GM12874 (cell line): ENCODE measurements at regions not wholly inside any gene's neighbourhood (a gene's known extent, or its start where the extent isn't known, plus 50 kb on each side); places are given as distances from the start of the nearest gene placed in this dataset.

ENCODE experiments used
- TF ChIP-seq, protein P1 (sequence below): IDR thresholded peaks from 2 replicates; pipeline ENCODE4 v1.5.1; 2011; ENCODE audit warnings: low read depth, mild to moderate bottlenecking, control low read depth, low read length, moderate library complexity; ENCODE audit not compliant: insufficient read depth

DNA sequence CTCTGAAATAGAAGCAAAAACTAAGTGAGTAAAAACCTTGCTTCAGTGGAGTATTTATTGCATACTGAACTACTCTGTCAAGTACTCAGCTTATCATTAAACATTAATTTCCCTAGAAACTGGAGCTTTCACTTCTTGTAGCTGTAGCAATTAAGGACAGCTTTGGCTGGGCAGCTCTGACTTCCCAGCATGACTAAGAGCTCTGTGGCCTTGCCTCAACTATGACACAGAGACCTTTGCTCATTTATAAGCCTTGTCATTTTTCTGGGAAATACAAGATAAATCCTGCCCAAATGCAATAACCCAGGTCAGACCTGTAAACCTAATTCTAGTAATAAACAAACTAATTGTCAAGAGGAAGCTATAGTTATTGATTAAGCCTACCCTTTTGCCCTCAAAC, 65.4 kb upstream of the STK32A start:
- TF ChIP-seq, protein P1, sequence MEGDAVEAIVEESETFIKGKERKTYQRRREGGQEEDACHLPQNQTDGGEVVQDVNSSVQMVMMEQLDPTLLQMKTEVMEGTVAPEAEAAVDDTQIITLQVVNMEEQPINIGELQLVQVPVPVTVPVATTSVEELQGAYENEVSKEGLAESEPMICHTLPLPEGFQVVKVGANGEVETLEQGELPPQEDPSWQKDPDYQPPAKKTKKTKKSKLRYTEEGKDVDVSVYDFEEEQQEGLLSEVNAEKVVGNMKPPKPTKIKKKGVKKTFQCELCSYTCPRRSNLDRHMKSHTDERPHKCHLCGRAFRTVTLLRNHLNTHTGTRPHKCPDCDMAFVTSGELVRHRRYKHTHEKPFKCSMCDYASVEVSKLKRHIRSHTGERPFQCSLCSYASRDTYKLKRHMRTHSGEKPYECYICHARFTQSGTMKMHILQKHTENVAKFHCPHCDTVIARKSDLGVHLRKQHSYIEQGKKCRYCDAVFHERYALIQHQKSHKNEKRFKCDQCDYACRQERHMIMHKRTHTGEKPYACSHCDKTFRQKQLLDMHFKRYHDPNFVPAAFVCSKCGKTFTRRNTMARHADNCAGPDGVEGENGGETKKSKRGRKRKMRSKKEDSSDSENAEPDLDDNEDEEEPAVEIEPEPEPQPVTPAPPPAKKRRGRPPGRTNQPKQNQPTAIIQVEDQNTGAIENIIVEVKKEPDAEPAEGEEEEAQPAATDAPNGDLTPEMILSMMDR = no peak

DNA sequence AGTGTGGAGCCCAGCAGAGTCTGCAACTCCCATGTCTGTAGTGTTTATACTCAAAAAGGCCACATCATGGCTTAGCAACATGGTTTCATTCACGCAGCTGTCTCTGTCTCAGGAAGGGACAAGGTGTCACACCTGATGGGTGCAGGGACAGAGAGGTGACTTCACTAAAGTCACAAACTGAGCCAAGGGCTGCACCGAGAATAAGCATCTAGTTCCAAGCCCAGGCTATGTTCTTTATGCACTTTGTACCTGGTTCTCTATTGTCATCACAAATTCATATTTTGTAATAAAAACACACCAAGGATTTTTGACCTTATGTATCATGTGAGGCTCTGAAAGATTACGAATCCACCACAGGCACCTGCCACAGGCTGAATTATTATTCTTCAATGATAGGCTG, 64.9 kb upstream of the STK32A start:
- TF ChIP-seq, protein P1 = no peak

DNA sequence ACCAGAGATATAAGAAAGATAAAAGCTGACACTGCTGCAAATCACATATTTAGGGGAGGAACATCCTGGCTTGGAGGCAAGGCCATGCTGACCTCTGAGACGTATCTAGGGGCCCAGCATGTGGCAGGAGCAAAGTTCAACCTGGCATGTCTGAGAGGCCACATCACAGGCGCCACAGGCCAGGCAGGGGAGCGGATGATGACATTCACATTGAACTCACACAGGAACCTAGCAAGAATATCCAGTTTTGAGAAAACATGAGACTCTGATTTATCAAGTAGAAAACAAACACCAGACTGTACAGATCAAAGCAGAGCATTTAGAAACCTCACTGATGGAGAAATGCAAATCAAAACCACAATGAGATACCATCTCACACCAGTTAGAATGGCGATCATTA, 64.2 kb upstream of the STK32A start:
- TF ChIP-seq, protein P1 = no peak

DNA sequence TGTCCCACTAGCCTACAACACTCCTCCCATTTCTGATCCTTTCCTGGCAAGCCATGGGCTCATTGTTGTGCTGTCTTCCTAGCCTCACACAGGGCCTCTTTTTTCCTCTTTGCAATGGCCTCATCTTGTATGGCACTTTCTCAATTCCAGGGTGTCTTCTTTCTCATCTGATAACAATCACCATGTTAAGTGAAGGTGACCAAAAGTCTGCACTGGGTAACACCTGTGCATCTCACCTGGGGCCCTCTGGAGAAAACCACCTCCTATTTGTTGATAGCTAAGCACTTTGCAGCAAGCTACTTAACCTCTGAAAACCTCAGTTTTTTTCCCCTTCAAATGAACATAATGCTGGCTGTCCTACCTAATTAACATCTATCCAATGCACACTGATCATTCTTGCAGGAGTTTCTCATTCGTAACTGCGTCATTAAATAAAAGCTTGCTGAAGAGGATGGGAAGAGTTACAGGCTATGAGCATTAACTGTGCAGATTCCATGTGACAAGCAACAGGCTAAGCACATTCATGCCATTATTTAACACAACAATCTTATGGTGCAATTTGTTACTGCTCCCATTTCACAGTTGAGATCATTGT, 60.1 kb upstream of the STK32A start:
- TF ChIP-seq, protein P1 = no peak

DNA sequence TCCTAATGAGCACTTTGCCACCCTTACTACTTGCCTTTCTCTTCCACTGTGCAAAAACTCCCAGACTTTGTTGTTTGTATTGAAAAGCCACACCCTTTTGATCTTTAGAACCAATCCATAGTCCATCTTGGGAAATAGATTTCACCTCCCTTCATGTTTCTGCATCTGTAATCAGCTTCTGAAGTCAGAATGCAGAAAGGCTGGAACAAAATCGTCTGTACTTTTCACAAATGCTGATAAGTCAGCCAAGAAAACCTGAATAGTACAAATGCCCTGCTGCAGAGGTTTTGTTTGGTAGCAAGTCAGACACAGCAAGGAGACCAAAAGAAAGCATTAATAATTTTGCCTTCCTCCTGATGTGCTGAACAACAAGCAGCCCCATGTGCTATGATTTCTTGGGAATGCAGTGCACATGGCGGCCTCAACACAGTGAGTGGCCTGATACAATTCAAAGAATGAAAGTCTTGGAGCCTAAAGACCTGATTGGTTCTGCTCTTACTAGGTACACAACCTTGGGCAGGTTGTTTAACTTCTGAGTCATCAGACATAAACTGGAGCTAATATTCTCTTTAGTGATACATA, 59.2 kb upstream of the STK32A start:
- TF ChIP-seq, protein P1 = no peak

DNA sequence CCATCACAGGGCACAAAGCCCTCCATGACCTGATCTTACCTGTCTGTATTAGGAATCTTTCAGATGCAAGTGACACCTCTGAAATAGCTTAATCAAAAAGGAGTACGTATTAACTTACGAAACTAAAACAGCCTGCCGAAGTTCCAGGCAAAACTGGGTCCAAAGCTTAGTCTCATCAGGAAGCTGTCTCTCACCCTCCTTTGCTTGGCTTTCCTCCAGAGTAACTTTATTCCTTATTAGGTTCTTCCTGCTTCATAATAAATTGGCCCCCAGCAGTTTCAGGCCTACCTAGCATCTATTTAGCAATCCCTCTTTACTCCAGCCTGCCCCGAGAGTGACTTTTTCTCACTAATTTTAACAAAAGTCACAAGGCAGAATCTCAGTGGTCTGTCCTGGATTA, 58.4 kb upstream of the STK32A start:
- TF ChIP-seq, protein P1 = no peak

DNA sequence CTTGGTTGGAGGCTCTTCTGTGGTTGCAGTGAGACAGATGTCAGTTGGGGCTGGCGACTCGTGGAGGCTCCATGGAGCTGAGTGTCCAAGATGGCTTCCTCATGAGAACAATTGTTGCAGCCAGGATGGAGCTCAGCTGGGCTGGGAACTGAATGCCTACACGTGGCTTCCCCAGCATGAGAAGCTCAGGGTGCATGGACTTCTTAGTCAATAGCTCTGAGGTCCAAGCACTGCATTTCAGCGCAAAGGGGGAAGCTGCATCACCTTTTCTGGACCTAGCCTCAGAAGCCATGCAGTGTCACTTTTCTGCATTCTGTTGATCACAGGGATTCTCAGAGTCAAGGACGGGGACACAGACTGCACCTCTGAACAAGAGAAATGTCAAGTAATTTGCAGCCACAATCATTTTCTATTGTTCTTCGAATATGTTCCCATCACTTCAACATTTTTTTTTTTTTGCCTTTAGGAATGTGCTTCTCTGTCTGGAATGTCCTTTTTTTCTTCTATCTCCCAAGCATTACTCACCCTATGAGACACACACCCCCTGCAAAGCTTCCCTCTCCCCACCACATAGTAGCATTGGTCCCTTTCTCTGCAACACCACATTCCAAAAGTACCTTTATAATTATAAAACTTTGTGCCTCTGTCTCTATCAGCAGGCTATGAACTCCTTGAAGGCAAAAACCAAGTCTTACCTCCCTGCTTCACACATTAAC, 57.5 kb upstream of the STK32A start:
- TF ChIP-seq, protein P1 = no peak
